ENCODE measurements at regions not wholly inside any gene's neighbourhood (a gene's known extent, or its start where the extent isn't known, plus 50 kb on each side); places are given as distances from the start of the nearest gene placed in this dataset.
"Not testable (repeated sequence)": the region's sequence is repeated elsewhere in the genome, so short reads cannot be mapped to it uniquely, and the experiment has no call there.

DNA sequence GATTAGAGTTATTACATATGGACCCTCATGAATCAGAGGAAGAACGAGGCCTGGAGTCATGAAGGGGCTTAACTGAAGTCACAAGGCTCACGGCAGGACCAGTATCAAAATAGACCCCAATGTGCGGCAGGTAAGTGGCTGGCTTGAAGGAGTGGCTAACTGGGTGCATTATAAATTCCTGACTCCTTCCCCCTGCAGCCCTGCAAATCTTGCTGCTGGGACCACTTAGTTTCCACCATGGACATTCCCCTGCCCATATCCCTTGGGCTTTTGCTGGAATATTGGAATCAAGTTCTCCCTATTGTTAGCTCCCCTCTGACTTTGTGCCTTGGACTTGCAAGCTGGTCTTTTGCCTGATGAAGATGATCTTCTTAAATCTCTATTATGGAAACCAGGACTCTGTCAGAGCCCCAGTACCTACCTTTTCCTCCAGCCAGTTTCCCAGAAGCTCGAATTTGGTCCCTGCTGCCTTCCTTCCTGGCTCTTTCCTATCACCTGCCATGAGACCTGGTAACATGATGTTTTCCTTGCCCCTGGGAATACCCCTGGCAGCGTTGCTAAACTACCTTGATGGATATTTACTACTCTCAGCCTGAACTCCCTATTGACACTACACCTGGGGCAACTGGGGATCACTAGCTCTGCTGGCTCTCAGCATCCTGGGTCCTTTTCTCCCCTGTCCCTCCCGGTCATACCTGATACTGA, 156.0 kb upstream of the JUN start:
- no peak for DNase-seq

DNA sequence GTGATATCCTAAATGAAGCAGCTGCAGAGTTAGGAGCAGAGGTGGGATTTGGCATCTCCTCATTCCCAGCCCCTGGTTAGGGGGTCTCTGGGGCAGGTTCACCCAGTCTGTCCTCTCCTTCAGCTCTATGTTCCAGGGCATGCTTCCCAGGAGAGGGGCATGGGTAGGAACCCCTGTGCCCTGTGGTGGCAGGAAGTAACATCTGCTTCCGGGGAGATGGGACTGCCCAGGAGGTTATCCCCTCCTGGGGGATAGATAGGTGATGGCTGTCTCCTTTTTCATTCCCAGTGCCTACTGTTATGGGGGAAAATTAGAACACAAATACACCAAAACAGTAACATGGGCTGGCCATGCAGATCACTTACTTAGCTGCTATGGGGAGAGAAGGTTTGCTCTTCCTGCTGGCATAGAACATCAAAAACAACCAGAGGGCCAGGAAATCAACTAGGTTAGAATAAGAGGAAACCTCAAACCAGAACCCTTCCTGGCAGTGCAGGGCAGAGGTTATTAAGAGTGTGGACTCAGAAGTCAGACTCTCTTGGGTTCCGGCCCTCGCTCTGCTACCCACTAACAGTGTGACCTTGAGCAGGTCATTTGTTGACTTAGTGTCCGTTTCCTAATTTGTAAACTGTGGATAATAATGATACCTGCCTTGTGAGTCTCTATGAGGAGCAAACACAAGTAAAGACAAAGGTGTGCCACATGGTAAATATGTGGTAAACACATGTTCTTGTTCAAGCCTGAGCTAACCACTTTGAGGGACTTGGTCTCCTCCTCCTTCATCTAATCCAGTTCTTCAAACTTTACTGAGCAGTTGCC, 157.8 kb upstream of the JUN start:
- DNase-seq: no peak

DNA sequence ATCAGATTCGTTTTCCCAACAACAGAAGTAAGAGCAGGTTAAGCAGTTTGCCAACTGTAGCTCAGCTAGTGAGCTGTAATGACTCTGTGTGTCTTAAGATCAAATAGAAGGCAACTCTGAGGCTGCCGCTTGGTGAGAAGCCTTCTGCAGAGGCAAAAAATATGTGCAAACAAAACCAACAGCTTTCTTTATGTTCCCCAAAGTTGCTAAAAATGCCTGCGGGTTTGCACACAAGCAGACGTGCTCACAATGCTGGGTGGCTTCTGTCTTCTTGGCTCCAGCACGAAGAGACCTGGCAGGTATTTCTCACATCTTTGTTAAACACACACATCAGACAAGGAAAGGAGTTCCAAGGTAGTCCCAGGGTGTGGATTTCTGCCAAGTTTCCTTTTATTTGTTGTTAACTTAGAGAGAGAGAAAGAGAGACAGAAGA, 158.9 kb upstream of the JUN start:
- DNase-seq: no peak

DNA sequence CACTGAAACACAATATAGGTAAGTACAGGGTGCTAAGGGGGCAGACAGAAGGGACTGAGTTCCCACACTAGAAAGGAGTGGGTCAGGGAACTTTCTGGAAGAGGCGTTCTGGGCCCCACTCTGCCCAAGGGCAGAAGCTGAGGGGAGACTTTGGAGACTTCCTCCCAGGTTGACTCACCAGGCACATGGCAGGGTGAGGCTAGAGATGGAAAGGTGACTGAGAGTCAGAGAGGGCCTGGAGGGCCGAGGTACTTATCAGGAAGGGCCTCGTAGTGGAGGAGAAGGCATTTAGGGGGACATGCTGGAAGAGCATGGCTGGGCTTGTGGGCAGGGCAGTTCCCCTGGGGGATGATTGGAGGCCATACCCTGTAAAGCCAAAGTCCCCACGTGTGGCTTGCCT, 159.9 kb upstream of the JUN start:
- no peak for DNase-seq

DNA sequence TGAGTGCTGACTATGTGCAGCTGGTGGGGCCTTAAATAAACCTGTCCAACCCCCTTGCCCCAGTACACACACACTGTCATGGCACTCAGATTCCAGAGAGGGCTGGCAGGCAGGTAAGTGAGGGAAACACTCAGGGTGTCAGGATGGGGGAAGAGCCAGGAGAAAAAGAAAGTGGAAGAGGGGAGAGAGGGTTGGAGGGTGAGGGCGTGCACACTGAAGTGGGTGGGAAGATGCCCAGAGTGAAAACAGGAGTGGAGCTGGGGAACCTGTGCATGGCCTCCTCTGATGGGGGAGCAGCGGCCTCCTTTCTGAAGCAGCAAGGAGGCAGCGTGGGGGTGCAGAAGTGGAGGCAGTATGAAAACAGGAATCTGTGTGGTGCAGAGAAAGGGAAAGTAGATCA, 160.6 kb upstream of the JUN start:
- DNase-seq: no peak

DNA sequence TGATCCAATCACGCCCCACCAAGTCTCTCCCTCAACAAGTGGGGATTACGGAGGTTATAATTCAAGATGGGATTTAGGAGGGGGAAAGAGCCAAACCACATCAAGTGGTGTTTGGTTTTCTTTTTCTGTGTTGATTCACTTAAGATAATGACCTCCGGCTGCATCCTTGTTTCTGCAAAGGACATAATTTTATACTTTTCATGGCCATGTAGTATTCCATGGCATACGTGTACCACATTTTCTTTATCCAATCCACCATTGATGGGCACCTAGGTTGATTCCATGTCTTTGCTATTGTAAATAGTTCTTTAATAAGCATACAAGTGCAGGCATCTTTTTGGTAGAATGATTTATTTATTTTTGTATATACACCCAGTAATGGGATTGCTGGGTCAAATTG, 162.5 kb upstream of the JUN start:
- no peak for DNase-seq

DNA sequence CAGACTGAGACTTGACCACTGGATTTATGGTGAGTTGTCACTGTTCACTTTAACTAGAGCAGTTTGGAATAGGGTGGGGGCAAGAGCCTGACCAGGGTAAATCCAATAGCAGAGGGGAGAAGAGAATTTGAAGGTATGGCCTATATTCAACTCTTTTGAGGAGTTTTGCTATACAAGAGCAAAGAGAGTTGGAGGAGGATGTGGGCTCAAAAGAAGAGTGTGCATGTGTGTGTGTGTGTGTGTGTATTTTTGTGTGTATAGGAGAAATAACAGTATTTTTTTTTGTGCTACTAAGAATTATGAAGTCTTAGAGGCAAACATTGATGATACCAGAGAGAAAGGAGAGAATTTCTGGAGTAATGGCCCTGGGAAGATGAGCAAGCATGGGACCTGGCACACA, 164.8 kb upstream of the JUN start:
- DNase-seq: no peak

DNA sequence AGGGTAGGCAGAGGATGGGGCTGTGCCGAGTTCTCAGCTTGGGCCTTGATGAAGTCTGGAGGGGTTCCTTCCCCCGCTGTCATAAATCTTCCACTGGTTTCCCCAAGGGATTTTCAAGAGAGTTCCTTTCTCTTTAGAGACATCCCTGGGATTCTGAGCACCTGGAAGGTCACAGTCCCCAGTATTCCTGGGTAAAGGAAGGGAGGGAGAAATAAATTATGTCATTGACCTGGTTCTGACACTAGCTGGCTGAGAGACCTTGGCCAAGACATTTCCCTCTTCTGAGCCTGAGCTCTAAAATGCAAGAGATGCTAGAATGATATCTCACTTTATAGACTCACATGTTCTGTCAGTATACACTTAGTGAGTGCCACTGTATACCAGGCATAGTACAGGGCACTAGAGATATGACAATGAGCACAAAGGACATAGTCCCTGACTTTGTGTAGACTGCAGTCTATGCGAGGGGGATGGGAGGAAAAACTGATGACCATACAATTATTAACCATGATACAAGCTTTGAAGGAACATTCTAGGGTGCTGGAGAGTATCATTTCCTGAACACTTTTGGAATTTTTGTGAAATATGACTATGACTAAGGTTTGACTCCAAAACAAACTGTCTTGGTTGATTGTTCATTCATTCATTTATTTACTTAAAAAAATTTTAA, 165.8 kb upstream of the JUN start:
- no peak for DNase-seq

DNA sequence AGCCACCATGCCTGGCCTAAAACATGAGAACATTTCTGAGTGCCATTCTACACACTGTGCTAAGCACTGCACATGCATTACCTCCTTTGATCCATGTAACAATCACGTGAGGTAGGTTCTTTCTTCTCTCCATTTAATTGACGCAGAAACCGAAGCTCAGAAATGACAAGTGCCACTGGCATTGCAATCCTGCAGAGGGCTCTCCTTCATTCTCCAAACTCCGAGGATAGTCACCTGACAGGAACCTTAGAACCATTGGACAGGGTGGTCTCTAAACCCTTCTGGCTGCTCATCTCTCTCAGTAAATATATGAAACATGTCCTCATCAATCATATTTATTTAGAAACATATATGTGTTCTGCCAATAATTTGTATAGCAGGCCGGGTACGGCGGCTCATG, 167.1 kb upstream of the JUN start:
- no peak for DNase-seq

DNA sequence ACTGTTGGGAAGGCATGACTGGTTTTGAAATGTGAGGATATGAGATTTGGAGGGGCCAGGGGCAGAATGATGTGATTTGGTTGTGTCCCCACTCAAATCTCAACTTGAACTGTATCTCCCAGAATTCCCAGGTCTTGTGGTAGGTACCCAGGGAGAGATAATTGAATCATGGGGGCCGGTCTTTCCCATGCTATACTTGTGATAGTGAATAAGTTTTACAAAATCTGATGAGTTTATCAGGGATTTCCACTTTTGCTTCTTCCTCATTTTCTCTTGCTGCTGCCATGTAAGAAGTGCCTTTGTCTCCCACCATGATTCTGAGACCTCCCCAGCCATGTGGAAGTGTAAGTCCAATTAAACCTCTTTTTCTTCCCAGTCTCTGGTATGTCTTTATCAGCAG, 170.1 kb upstream of the JUN start:
- DNase-seq: not testable (repeated sequence)

DNA sequence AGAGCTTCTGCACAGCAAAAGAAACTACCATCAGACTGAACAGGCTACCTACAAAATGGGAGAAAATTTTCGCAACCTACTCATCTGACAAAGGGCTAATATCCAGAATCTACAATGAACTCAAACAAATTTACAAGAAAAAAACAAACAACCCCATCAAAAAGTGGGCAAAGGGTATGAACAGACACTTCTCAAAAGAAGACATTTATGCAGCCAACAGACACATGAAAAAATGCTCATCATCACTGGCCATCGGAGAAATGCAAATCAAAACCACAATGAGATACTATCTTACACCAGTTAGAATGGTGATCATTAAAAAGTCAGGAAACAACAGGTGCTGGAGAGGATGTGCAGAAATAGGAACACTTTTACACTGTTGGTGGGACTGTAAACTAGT, 179.4 kb upstream of the JUN start:
- not testable (repeated sequence) for DNase-seq

DNA sequence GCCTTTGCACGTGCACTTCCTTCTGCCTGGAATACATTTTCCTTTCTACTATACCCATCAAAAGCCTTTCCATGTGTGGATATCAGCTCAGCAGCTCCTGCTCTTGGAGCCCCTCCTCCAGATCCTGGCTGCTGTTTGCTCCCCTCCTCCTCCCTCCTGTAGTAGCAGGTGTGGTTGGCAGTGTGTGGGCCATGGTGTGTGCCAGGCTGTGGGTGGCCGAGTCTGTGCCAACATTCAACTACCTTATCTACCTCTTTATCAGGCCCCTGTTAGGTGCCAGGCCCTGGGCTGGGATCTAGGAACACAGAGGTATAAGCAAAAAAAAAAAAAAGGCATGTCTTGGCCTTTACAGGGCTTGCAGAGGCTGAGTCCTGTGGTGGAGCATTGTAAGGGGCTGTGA, 180.6 kb upstream of the JUN start:
- no peak for DNase-seq

DNA sequence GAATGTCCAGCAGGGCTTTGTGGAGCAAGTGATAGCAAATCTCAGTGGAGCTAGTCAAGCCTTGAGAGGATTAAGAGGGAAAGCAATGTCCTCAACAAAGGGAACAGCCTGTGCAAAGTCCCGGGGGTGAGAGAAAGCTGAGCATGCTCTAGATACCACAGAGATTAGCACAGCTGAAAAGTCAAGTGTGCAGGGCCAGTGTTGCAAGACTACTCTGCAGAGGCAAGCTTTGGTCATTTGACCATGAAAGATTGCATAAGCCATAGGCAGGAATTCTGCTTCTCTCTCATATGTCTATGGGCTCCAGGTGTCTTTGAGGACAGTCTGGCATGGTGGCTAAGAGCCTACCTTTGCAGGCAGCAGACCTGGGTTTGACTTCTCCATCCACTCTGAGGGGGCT, 181.0 kb upstream of the JUN start:
- no peak for DNase-seq

DNA sequence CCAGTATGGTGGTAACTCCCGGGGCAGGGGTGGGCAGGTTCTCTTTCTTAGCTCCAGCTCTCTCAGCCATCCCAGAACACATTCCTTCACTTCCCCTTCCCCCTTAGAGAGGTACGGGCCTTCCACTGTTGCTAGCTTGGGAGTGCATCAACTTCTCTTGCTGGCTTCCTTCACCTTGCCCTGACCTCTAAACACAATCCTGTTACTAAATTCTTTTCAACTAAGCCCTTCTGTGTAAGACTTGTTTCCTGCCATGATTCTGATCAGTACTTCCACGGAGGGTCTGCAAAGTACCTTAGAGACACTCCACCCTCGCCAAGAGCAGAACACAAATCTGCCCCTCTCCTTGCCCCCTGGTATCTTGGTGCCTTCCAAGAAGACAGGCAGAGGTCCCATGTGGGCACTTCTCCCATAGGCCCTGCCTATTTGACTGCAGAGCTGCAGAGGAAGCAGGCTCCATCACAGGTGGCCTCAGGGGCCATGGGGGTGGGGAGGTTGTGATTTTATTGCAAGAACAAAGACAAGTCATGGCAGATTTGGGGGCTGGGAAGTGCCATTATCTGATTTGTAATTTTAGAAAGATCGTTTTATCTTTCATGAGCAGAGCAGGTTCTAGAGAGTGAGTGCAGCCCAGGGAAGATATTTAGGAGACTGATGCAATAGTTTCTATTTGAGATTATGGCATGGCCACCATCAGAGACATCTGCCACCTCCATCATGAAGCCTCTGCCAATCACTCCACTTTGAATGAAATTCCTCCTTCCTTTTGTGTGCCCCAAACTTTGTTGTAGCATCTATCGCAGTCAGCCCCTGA, 182.5 kb upstream of the JUN start:
- no peak for DNase-seq

DNA sequence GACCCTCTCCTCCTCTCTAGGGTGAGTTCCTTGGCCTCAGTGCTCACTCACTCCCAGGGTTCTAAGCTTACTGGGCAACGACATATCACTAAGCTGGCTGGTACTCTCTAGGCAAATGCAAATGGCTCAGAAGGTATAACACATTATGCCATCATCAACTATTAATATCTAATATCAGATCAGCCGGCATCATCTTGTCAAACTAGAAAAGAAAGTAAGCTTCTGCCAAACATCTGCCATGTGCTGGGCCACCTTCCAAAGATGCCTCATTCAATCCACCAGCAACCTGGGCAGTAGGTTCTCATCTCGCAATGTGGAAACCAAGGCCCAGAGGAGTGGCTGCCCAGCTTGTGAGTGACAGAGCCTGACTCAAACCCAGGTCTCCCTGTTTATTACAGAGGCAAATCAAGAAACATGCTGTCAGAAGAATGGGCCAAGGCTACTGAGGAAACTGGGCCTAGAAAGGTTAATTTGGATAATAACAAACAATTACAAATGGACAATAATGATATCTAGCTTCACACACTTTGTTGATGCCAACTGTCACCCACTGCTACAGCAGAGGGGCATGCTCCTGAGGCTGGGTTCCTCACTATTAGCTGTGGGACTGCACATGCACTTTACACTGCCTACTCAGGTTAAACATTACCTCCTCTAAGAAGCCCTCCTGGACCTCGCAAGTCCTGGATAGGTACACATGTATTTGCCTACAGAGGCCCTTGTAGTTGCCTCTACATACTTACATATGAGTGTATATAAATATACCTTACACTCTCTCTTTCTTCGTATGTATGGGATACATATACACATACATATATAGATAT, 183.3 kb upstream of the JUN start:
- DNase-seq: no peak

DNA sequence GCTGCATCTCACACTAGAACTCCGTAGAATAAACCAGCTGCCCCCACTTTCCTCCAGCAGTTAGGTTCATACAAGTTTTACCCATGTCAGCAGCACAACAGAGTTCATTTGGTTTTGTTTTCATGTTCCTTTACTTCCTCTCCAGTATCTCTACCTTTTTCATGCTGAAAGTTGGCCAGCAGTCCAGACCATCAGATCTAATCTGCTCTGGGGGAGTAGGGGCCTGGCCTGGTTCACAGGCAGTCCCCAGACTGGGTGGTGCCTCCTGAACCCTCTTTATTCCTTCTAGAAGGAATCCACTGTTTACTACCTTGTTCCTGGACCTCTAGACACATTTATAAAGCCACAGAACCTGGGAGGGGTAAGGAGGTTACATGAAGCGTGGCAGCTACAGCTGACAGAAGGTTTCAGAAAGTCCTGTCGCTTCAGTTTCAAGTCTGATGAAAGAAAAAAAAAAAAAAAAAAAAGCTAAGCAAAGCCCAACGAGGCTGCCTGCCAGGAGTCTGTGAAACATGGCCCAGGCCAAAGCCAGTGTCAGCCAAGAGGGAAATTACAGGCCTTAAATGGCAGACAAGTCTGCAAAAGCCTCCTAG, 184.6 kb upstream of the JUN start:
- DNase-seq: no peak

DNA sequence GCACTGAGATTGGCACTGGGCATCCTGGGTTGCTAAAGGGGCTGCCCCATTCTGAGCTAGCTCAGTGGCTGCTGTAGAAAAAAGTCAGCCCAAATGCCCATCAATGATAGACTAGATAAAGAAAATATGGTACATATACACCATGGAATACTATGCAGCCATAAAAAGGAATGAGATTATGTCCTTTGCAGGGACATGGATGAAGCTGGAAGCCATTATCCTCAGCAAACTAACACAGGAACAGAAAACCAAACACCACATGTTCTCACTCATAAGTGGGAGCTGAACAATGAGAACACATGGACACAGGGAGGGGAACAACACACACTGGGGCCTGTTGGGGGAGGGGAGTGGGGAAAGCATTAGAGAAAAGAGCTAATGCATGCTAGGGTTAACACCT, 185.3 kb upstream of the JUN start:
- DNase-seq: not testable (repeated sequence)

DNA sequence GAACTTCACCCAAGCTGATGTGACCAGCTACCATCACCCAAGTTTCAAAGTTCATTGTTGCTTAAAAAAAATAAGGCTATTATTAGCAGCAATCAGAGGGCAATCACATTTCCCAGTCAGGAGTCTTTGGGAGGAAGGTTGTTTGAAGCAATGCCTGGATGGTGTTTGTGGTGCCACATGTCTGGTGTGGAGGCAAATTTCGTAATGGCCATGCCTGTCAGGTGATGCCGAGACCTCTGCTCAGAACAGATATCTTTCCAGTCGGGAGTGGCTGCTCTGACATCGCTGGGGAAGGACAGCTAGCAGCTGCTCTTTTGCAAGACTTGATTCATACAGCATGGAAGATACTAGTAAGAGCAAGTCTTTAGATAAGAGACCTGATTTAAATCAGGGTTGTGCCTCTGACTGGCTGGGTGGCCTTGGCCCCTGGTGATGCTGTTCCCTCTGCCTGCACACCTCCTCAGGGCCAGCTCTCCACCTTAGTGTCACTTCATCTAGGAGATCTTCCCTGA, 187.8 kb upstream of the JUN start:
- no peak for DNase-seq

DNA sequence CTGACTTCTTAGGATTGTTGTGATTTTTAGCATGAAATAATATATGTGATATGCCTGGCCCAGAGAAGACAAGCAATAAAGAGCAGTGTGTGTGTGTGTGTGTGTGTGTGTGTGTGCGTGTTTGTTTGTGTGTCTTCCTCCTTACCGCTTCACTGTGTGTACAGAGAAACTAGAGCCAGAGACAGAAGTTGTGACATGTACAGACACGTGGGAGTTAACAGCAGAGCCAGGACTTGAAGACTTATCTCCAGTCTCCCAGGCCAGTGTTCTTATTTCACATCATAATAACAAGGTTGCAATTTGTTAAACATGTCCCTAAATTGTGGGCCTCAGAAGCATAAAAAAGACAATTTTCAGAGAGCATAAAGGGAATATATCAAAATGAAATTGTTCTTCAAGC, 192.0 kb upstream of the JUN start:
- no peak for DNase-seq

DNA sequence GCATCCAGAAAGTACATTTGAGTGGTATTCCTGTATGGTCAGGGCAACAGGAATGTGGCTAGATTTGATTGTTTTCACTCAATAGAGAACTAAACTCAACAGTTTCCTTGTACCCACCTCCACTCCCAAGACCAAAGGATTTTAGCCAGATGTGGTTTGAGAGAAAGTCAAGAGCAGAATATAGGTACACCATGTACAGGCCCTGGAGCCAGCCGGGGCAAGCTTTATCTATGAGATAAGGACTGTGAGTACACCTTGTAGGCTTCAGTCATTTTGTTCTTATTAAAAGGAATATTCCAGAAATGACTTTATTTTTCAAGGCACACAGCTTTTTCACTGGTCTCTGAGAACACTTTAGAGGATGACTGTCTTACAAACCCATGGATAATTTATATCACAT, 192.4 kb upstream of the JUN start:
- no peak for DNase-seq

DNA sequence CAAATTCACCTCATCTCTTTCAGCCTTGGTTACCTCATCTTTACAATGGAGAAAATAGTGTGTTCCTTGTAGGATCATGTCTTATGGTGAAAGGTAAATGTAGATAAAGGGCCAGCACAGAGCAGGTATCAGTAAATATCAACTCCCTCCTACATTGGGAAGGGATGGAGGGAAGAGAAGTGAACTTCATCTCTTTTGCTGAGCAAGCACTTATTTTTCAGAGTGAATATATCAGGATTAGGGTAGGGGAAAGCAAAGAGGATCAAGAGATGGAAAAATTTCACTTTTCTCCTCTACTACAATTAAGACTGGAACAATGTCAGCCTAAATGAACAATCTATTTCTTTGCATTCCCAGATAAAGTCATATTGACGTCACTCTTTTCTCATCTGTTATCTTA, 193.8 kb upstream of the JUN start:
- no peak for DNase-seq

DNA sequence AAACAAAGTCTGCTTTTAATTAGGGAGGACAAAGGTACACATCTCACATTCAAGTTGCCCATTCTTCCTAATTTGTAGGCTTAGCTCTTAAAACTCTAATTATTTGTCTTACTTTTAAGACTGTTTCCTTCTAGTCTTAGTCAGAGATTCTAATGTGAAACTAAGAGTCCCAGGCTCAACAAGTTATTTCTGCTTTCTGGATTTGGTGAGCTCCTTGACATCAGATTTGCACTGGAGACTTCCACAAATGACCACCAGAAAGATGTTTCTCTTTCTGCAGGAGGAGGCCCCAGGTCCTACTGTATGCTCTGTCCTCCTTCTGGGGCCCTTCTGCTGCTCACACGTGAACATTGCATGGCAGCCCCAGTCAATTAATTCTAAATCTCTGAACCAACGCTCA, 194.2 kb upstream of the JUN start:
- DNase-seq: no peak
